Transverse colon (tissue), 4 donors: ENCODE measurements at regions not wholly inside any gene's neighbourhood (a gene's known extent, or its start where the extent isn't known, plus 50 kb on each side); places are given as distances from the start of the nearest gene placed in this dataset.

Source experiments
- DNase-seq: peaks from one replicate; pipeline ENCODE4 v3.0.0-alpha.2; 2019
- H3K27ac ChIP-seq, 4 donors: fragments of 200-600 bp; sonication (generic); 2 replicates each; pipeline ENCODE4 v1.5.1; 2016 to 2018; ENCODE audit warnings: inconsistent platforms in 4 of 4
- H3K27me3 ChIP-seq: fragments of 200-600 bp; sonication (generic); 2 replicates; pipeline ENCODE4 v1.5.1; 2017; ENCODE audit warnings: inconsistent platforms
- H3K36me3 ChIP-seq, 4 donors: fragments of 200-600 bp; sonication (generic); 2 replicates each; pipeline ENCODE4 v1.5.1; 2017 to 2019; ENCODE audit warnings: inconsistent platforms in 4 of 4
- H3K4me1 ChIP-seq, 4 donors: fragments of 200-600 bp; sonication (generic); 2 replicates each; pipeline ENCODE4 v1.5.1; 2017 to 2020; ENCODE audit warnings: inconsistent platforms in 4 of 4
- H3K4me3 ChIP-seq, 4 donors: fragments of 200-600 bp; sonication (generic); 1 replicate in 1 of 4; 2 replicates in 3 of 4; pipeline versions ENCODE4 v1.5.1 to v1.6.1; 2017 to 2019; ENCODE audit warnings: inconsistent platforms in 4 of 4
- H3K9me3 ChIP-seq, 2 donors: fragments of 200-600 bp; sonication (generic); 2 replicates each; pipeline ENCODE4 v1.5.1; 2017 to 2019; ENCODE audit warnings: inconsistent platforms in 2 of 2
- CTCF ChIP-seq, 5 experiments: fragments of 200-600 bp in 3 of 5; fragments of 450-650 bp in 2 of 5; sonication (generic) in 3 of 5; IDR thresholded peaks; 1 replicate in 2 of 5; 2 replicates in 3 of 5; pipeline ENCODE4 v1.5.1; 2016 to 2017; ENCODE audit warnings: antibody characterized with exemption in 5 of 5, inconsistent platforms in 3 of 5, mild to moderate bottlenecking in 2 of 5, moderate library complexity in 1 of 5
- EP300 ChIP-seq: sonication (generic); formaldehyde crosslinking; IDR thresholded peaks from one replicate; pipeline ENCODE4 v1.6.1; 2017; ENCODE audit warnings: antibody characterized with exemption, low read depth
- POLR2A ChIP-seq: fragments of 450-650 bp; IDR thresholded peaks from one replicate; pipeline ENCODE4 v1.6.1; 2016; ENCODE audit warnings: antibody characterized with exemption, mild to moderate bottlenecking, moderate library complexity
- POLR2AphosphoS5 ChIP-seq, 3 donors: sonication (generic); formaldehyde crosslinking; IDR thresholded peaks; one replicate each; pipeline ENCODE4 v1.6.1; 2016; ENCODE audit warnings: antibody characterized with exemption in 3 of 3
- WGBS, 2 donors: methylation state at CpG; one replicate each; pipeline ENCODE4 v1.1.5; 2018; ENCODE audit warnings: low coverage in 1 of 2; 5-methylcytosine and 5-hydroxymethylcytosine counted together
- in situ Hi-C, 4 donors: fragments of 200-750 bp; cut with MboI; loops; one replicate each; pipeline versions ENCODE4 v1.15.0 to v1.15.1; 2017; ENCODE audit warnings: low sequenced_read_pairs in 3 of 4, low pct_ligation_motif_present in 1 of 4, low pct_unique_long_range_greater_than_20kb in 1 of 4
- intact Hi-C: fragments of 100-400 bp; cut with DNase I; formaldehyde crosslinking; loops from one replicate; pipeline ENCODE4 v1.15.1; 2023; ENCODE audit warnings: low total_unique reads

- no peaks in the 10 kb centered on the region for H3K9me3 ChIP-seq
- in situ Hi-C loops = no loop called here
- H3K4me1 ChIP-seq = no peaks in the 10 kb centered on the region
- H3K4me3 ChIP-seq = no peak overlapping the region
- DNase-seq = no peak
- no peak overlapping the region for H3K27ac ChIP-seq
- 83 to 89% methylated on average over 1 to 2 of the region's 2 CpGs for WGBS, 2 donors
- no peaks in the 10 kb centered on the region for H3K27me3 ChIP-seq
- H3K36me3 ChIP-seq = no peaks in the 10 kb centered on the region
- intact Hi-C loops = loop anchor here (10.0 kb wide), 1 partner anchor 835 kb away; no protein-coding TSS in a partner anchor
- TF ChIP-seq EP300 (no peak), CTCF (IDR thresholded peaks at IDR 0.05) (no peak), POLR2A (no peak), POLR2AphosphoS5 (IDR thresholded peaks at IDR 0.05) (no peak)
Measured at GRCh38 chr12:24089510-24089890, 140.0 kb upstream of the SOX5 start.

GRCh38 chr12:24088751-24089509 is 139.5 kb upstream of the SOX5 start:
- in situ Hi-C loops (no loop called here), intact Hi-C loops (loop anchor here (10.0 kb wide), 1 partner anchor 836 kb away; no protein-coding TSS in a partner anchor)
- Histone ChIP-seq H3K27me3 (no peaks in the 10 kb centered on the region), H3K36me3 (no peaks in the 10 kb centered on the region), H3K4me3 (no peak overlapping the region), H3K4me1 (no peaks in the 10 kb centered on the region), H3K9me3 (no peaks in the 10 kb centered on the region), H3K27ac (no peak overlapping the region)
- TF ChIP-seq POLR2AphosphoS5 (IDR thresholded peaks at IDR 0.05) (no peak), EP300 (no peak), CTCF (IDR thresholded peaks at IDR 0.05) (no peak), POLR2A (no peak)
- DNase-seq = no peak
- 65 to 78% methylated on average over 5 of the region's 5 CpGs for WGBS, 2 donors

- DNase-seq = no peak
- Histone ChIP-seq H3K27ac (no peak overlapping the region), H3K4me1 (no peaks in the 10 kb centered on the region), H3K36me3 (no peaks in the 10 kb centered on the region), H3K27me3 (no peaks in the 10 kb centered on the region), H3K4me3 (no peak overlapping the region), H3K9me3 (no peaks in the 10 kb centered on the region)
- in situ Hi-C loops = no loop called here
- whole genome bisulfite sequencing, 2 donors = 59 to 61% methylated on average over 4 of the region's 4 CpGs
- intact Hi-C loops = loop anchor here (10.0 kb wide), 1 partner anchor 838 kb away; no protein-coding TSS in a partner anchor
- TF ChIP-seq EP300 (no peak), POLR2AphosphoS5 (IDR thresholded peaks at IDR 0.05) (no peak), POLR2A (no peak), CTCF (IDR thresholded peaks at IDR 0.05) (no peak)
Measured at GRCh38 chr12:24087294-24087693, 137.8 kb upstream of the SOX5 start.

- Histone ChIP-seq H3K4me3 (no peak overlapping the region), H3K27ac (no peak overlapping the region), H3K36me3 (no peaks in the 10 kb centered on the region), H3K27me3 (no peaks in the 10 kb centered on the region), H3K4me1 (no peaks in the 10 kb centered on the region), H3K9me3 (no peaks in the 10 kb centered on the region)
- TF ChIP-seq CTCF (IDR thresholded peaks at IDR 0.05) = no peak
- no peak for TF ChIP-seq POLR2AphosphoS5 (IDR thresholded peaks at IDR 0.05)
- no peak for TF ChIP-seq POLR2A
- no peak for TF ChIP-seq EP300
- intact Hi-C loops (loop anchor here (10.0 kb wide), 1 partner anchor 840 kb away; no protein-coding TSS in a partner anchor), in situ Hi-C loops (no loop called here)
- DNase-seq = no peak
- 83 to 87% methylated on average over 2 of the region's 2 CpGs for WGBS, 2 donors
Measured at GRCh38 chr12:24084800-24085199, 135.3 kb upstream of the SOX5 start.
